ENCODE measurements at regions not wholly inside any gene's neighbourhood (a gene's known extent, or its start where the extent isn't known, plus 50 kb on each side); places are given as distances from the start of the nearest gene placed in this dataset.
"Not testable (repeated sequence)": the region's sequence is repeated elsewhere in the genome, so short reads cannot be mapped to it uniquely, and the experiment has no call there.

GRCh38 chr4:57966987-57967760 lies 857.0 kb upstream of the IGFBP7 start:
- TF ChIP-seq POLR2A (IDR thresholded peaks at IDR 0.05) = no peak
- TF ChIP-seq EP300 (IDR thresholded peaks at IDR 0.05) = no peak
- TF ChIP-seq CTCF (IDR thresholded peaks at IDR 0.05) = no peak
- no peak for DNase-seq
- 92 to 96% (median 92%) methylated on average over 20 to 23 of the region's 23 CpGs for WGBS, 3 donors
- no peak overlapping the region for H3K4me3 ChIP-seq
- intact Hi-C loops (cut with DNase I) = no loop called here
- no peaks in the 10 kb centered on the region for H3K36me3 ChIP-seq
- H3K27ac ChIP-seq = no peak overlapping the region
- no peaks in the 10 kb centered on the region for H3K9me3 ChIP-seq
- H3K4me1 ChIP-seq (ENCODE audit: insufficient read depth) = no peaks in the 10 kb centered on the region
- no peaks in the 10 kb centered on the region for H3K27me3 ChIP-seq

GRCh38 chr4:57965431-57965830 lies 855.2 kb upstream of the IGFBP7 start:
- H3K36me3 ChIP-seq; H3K27me3 ChIP-seq; DNase-seq; H3K4me1 ChIP-seq (ENCODE audit: insufficient read depth); H3K27ac ChIP-seq; H3K9me3 ChIP-seq; H3K4me3 ChIP-seq; intact Hi-C loops (cut with DNase I): not testable (repeated sequence)
- WGBS, 3 donors = 89 to 97% (median 95%) methylated on average over 19 to 25 of the region's 25 CpGs

GRCh38 chr4:57945298-57945697 lies 835.1 kb upstream of the IGFBP7 start:
- no peaks in the 10 kb centered on the region for H3K9me3 ChIP-seq
- TF ChIP-seq POLR2A (IDR thresholded peaks at IDR 0.05) (no peak), CTCF (IDR thresholded peaks at IDR 0.05) (no peak), EP300 (IDR thresholded peaks at IDR 0.05) (no peak)
- no peaks in the 10 kb centered on the region for H3K36me3 ChIP-seq
- intact Hi-C loops (cut with DNase I) = no loop called here
- DNase-seq = no peak
- H3K4me3 ChIP-seq = no peak overlapping the region
- H3K4me1 ChIP-seq (ENCODE audit: insufficient read depth) = no peaks in the 10 kb centered on the region
- H3K27ac ChIP-seq = no peak overlapping the region
- H3K27me3 ChIP-seq = no peaks in the 10 kb centered on the region
- WGBS, 3 donors = 19 to 40% (median 35%) methylated on average over 1 of the region's 1 CpG

- intact Hi-C loops (cut with DNase I) = no loop called here
- Histone ChIP-seq H3K4me3 (no peak overlapping the region), H3K27me3 (no peaks in the 10 kb centered on the region), H3K27ac (no peak overlapping the region), H3K4me1 (ENCODE audit: insufficient read depth) (no peaks in the 10 kb centered on the region), H3K36me3 (no peaks in the 10 kb centered on the region), H3K9me3 (no peaks in the 10 kb centered on the region)
- TF ChIP-seq POLR2A (IDR thresholded peaks at IDR 0.05) (no peak), EP300 (IDR thresholded peaks at IDR 0.05) (no peak), CTCF (IDR thresholded peaks at IDR 0.05) (no peak)
- 60 to 94% (median 92%) methylated on average over 8 of the region's 8 CpGs for WGBS, 3 donors
- DNase-seq = no peak
Observed at GRCh38 chr4:57943682-57944081, 833.5 kb upstream of the IGFBP7 start.

- H3K27me3 ChIP-seq; H3K4me1 ChIP-seq (ENCODE audit: insufficient read depth); H3K27ac ChIP-seq; H3K4me3 ChIP-seq; intact Hi-C loops (cut with DNase I); H3K9me3 ChIP-seq; H3K36me3 ChIP-seq; DNase-seq: not testable (repeated sequence)
- 82 to 89% (median 85%) methylated on average over 2 of the region's 2 CpGs for WGBS, 3 donors
Observed at GRCh38 chr4:57937326-57937725, 827.1 kb upstream of the IGFBP7 start.
